ENCODE measurements at regions not wholly inside any gene's neighbourhood (a gene's known extent, or its start where the extent isn't known, plus 50 kb on each side); places are given as distances from the start of the nearest gene placed in this dataset.
"Not testable (repeated sequence)": the region's sequence is repeated elsewhere in the genome, so short reads cannot be mapped to it uniquely, and the experiment has no call there.

GRCh38 chr9:62871765-62872164 is 1681.9 kb downstream of the SPATA31A7 start:
- TF ChIP-seq CTCF (IDR thresholded peaks at IDR 0.05; ENCODE audit: borderline replicate concordance, extremely low read depth, low read length, poor library complexity, severe bottlenecking); EZH2 (IDR thresholded peaks at IDR 0.05; ENCODE audit: borderline replicate concordance, low read depth, low read length, severe bottlenecking): not testable (repeated sequence)

All from DND-41 (cell line).